KOPT-K1 (cell line): ENCODE measurements at regions not wholly inside any gene's neighbourhood (a gene's known extent, or its start where the extent isn't known, plus 50 kb on each side); places are given as distances from the start of the nearest gene placed in this dataset.
"Not testable (repeated sequence)": the region's sequence is repeated elsewhere in the genome, so short reads cannot be mapped to it uniquely, and the experiment has no call there.

Source experiments
- H3K27ac ChIP-seq: fragments of 200-600 bp; sonication (generic); 2 replicates; pipeline ENCODE4 v1.5.1; 2016; ENCODE audit warnings: antibody characterized with exemption, mild to moderate bottlenecking, low read depth, low read length; ENCODE audit not compliant: poor library complexity, severe bottlenecking
- H3K36me3 ChIP-seq: fragments of 200-600 bp; sonication (generic); 2 replicates; pipeline ENCODE4 v1.5.1; 2017; ENCODE audit warnings: antibody characterized with exemption, mild to moderate bottlenecking, low read length, moderate library complexity; ENCODE audit not compliant: insufficient read depth
- H3K9me3 ChIP-seq: fragments of 200-600 bp; sonication (generic); 2 replicates; pipeline ENCODE4 v1.5.1; 2017; ENCODE audit warnings: antibody characterized with exemption, low read length, mild to moderate bottlenecking; ENCODE audit not compliant: insufficient read depth, poor library complexity, severe bottlenecking

DNA sequence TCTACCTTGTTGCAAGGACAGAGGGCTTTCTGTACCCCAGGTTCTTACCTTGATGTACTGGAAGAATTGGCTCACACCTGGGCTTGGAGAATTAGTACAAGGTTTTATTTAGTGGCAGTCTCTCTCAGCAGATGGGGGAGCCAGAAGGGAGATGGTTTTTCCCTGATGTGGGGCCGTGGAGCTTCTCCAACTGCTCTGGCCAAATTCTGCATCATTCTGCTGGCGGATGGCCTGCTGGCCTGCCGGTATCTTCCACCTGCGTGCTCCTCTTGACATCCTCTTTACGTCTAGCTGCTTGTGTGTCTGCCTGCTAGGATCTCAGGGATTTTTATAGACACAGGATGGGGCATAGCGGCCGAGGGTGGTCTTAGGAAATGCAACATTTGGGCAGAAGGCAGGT, 426.7 kb downstream of the KCNJ18 start:
- H3K27ac ChIP-seq, H3K9me3 ChIP-seq, H3K36me3 ChIP-seq: not testable (repeated sequence)

DNA sequence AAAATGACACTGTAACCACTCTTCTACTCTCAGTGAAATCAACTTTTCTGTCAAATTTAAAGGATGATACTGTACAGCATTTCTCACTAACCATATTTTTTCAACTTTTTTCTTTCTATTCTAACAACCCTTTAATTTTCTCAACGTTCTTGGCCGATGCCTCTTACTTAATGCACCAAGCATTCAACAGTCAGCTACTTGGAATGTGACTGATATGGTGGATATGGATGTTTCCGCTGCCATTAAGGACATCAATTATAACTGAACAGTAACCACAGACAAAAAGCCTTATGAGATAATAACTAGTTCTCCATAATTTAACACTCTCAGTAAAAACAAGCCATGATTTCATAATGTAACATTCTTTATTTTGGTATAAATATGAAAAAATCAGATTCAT, 427.4 kb downstream of the KCNJ18 start:
- H3K36me3 ChIP-seq, H3K9me3 ChIP-seq, H3K27ac ChIP-seq: not testable (repeated sequence)

DNA sequence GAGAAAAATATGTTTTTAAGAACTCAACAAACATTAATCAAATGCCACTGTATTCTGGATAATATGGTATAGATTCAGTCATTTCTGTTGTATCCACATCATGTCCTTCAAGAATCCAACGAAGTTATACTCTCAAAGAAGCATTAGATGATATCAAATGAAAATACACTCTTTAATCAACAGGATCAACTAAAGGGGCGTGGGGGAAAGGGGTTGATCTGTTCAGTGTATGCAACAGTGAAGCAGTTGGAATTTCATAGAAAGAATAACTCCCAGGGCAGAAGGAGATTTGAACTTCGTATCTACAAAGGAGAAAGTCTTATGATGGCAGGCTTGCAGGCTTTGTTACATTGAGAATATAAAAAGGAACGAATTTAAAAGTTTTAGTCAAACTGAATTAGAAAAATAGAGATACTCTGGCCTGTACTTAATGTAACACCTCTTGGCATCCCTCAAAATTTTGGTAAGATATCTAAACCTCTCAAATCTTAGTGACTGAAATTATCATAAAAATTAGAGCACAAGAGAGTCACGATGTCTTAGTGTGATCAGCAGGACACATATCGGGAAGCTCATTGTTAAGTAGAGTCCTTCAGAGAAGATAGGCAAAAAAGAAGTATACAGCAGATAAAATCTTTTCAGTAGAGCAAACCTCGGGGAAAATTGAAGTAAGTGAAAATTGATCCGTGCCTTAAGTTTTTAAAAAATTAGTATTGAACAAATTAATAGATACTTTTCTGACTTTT, 431.4 kb downstream of the KCNJ18 start:
- Histone ChIP-seq H3K9me3 (peaks cover 3% of the 10 kb centered on the region), H3K36me3 (no peaks in the 10 kb centered on the region), H3K27ac (no peak overlapping the region)

DNA sequence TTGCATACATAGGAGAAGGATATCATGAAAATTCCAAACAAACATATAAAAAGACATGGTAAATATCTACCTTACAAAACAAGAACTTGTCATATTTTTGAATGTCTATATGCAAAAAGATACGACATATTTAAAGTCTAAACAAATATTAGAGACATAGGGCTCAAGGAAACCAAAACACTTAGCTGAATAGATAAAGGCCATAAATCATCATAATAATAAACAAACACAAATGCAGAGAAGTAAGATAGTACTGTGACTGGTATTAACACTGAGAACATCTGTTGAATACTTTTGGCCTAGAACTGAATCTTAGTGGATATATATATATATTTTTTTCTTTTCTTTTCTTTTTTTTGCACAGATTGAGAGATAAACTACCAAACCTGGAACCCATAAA, 435.8 kb downstream of the KCNJ18 start:
- H3K27ac ChIP-seq = no peak overlapping the region
- H3K9me3 ChIP-seq = peaks cover 9% of the 10 kb centered on the region
- H3K36me3 ChIP-seq = no peaks in the 10 kb centered on the region

DNA sequence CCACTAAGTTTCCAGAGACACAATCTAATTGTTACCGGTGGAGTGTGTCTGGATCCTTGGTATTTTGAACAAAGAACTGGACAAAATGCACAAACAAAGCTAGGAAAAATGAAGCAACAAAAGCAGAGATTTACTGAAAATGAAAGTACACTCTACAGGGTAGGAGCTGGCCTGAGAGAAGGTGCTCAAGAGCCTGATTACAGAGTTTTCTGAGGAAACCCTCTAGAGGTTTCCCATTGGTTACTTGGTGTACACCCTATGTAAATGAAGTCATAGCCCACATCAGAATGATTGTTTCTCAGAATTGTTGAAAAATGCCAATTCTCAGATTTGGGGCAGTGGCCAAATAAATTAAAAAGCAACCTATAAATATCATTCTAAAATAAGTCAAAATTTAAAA, 436.4 kb downstream of the KCNJ18 start:
- Histone ChIP-seq H3K36me3 (no peaks in the 10 kb centered on the region), H3K27ac (no peak overlapping the region), H3K9me3 (peaks cover 9% of the 10 kb centered on the region)

DNA sequence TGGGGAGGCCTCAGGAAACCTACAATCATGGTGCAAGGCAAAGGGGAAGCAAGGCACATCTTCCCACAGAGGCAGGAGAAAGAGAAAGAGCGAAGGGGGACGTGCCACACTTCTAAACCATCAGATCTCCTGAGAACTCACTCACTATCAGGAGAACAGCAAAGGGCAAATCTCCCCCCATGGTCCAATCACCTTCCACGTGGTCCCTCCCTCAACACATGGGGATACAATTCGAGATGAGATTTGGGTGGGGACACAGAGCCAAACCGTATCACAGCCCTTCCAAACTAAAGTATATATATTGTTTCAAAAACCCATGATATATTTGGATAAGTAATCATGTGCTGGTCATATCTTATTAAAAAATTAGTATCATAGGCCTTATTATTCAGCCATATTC, 437.6 kb downstream of the KCNJ18 start:
- H3K9me3 ChIP-seq, H3K27ac ChIP-seq, H3K36me3 ChIP-seq: not testable (repeated sequence)

DNA sequence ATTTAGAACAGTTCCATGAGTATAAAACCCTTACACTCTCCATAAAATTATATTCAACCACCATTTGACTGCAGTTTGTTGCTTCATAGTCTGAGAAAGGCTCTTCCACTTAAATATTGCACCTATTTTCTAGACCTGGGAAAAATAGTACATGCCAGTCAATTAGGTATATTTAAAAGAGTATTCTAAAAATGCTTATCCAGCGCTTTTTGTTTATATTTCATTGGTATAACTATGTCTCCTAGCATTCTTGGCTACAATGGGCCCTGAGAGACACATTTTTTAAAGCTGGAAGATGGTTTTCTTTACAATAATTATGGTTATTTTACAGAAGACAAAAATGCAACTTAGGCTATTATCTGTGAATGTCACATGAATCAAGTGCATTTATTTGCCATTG, 439.4 kb downstream of the KCNJ18 start:
- Histone ChIP-seq H3K27ac (no peak overlapping the region), H3K9me3 (peaks cover 9% of the 10 kb centered on the region), H3K36me3 (no peaks in the 10 kb centered on the region)

DNA sequence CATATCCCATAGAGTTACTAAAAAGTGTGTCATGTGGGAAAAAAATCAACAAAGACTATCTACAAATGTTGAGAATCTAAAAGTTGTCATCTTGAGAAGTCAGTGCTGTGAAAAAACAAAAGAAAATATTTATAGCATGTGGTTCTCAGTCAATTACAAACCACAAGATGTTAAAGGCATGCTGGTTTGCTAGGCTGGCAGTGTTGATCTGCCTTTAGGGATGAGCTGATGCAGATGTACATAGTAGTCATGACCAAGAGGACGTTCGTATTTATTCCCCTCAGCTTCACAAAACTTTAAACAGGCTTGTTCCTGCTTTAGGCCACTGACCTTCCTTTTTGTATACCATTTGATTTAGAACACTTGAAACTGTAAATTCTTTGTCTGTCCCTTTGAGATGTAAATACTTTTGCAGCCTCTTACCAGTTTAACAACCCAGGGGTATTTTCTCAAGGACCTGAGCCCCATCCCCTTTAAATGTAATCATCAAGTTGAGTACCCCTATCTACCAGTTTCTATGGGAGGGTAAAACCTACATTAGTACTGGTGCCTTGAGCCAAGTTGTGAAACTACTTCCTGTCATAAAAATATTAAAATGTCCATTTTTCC, 446.6 kb downstream of the KCNJ18 start:
- no peak overlapping the region for H3K27ac ChIP-seq
- H3K36me3 ChIP-seq = no peaks in the 10 kb centered on the region
- H3K9me3 ChIP-seq = no peaks in the 10 kb centered on the region

DNA sequence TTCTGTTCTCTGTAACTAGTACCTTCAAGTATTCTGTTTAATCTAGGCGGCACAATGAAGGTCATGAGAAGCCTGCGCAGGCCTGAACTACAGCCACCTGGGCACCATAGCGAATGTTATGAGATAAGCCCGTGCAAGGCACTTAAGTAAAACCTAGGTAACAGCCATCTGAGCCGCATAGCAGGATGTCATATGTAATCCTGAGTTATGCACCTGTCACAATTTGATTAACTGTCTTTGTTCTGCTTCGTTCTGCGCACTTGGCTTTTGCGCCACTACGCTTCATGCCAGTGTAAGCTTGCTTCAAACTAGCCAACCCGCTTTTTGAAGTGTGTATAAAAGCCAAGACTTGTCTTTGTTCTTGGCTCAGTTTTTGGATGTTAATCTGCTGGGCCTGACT, 449.8 kb downstream of the KCNJ18 start:
- Histone ChIP-seq H3K9me3 (peaks cover 5% of the 10 kb centered on the region), H3K27ac (no peak overlapping the region), H3K36me3 (no peaks in the 10 kb centered on the region)

DNA sequence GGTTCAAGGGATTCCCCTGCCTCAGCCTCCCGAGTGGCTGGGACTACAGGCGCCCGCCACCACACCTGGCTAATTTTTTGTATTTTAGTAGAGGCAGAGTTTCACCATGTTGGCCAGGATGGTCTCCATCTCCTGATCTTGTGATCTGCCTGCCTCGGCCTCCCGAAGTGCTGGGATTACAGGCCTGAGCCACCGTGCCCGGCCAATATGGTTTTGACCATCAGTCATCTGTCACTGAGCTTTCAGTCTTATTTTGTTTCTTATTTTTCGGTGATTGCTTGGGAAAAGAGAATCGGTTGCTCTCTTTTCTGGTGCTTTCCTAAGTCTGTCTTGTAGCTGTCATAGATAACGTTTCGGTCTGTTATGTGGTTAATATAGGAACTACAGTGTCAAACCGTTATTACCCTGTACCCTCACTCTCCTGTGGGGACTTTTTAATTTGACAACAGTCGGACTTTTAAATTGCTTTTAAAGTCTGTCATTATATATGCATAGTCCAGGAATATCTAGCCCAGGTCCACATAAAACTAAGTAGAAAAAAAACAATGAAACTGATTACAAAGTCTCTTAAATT, 453.4 kb downstream of the KCNJ18 start:
- H3K36me3 ChIP-seq = no peaks in the 10 kb centered on the region
- peaks cover 5% of the 10 kb centered on the region for H3K9me3 ChIP-seq
- no peak overlapping the region for H3K27ac ChIP-seq

DNA sequence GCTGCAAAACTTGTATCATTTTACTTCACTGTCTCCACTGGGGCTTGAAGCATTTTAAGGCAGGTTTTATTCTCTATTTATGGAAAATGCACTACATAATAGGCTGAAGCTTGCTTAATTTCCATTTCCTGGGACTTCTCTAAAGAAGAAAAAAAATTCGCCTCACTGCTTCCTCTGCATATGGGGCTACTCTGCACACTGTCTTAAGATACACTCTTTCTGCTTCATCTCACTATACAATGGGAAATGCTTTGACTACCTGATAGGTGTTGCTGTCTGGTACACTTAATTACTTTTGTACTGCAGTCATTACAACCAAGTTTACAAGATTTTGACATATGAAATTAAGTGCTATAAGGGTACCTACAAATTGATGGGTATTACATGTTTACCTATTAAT, 466.0 kb downstream of the KCNJ18 start:
- H3K9me3 ChIP-seq = no peaks in the 10 kb centered on the region
- H3K36me3 ChIP-seq = no peaks in the 10 kb centered on the region
- H3K27ac ChIP-seq = no peak overlapping the region

DNA sequence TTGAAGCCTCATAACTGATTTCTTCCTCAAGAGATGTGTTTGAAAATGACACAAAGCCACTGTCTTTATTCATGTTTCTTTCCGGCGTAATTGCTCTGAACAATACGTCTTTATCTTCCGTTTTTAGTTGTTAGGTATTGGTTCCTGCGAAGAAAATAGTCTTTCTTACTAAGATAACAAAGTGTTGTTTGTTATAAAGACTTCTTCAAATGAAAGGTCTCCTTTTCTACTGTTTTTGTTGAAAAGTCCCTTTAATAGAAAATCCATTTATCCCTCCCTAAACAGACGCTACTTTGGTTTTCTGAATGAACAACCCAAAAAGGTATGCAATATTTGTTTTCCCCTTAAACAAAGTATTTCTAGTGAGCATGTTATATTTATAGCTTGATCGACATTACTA, 469.1 kb downstream of the KCNJ18 start:
- Histone ChIP-seq H3K9me3 (no peaks in the 10 kb centered on the region), H3K36me3 (no peaks in the 10 kb centered on the region), H3K27ac (no peak overlapping the region)

DNA sequence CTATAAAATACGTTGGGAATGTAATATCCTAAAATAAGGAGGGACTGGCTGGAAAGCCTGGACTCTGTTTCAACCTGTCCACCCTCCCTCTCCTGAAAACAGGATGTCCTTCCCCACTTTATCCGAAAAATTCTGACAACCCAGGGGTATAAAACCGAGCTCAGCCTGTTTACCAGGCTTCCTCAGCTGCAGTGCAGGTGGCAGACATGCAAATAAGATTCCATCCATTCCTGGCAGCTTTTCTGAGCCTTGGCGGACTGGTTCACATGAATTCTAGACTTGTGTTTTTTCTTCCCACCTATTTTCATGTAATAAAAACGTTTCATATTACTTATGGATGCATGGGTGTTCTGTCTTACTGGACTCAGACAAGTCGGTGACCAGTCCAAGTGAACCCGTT, 479.3 kb downstream of the KCNJ18 start:
- Histone ChIP-seq H3K27ac (no peak overlapping the region), H3K36me3 (no peaks in the 10 kb centered on the region), H3K9me3 (peaks cover 10% of the 10 kb centered on the region)

DNA sequence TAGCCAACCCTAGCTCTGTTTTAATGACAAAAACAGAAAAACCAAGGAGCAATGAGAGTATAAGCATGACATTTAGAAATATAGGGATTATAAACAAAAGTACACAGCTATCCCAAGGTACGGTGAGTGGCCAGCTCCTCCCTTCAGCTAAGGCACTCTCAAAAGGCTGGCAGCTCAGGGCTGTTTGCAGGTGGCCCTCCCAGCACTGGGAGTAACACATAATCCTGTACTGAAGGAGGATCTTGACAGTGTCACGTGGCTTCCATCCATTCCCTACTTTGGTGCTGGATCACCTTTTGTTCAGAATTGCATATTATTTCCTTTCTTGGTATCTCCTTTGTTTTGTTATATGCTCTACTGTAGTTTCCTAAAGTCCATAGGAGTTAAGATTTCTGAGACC, 500.8 kb downstream of the KCNJ18 start:
- Histone ChIP-seq H3K36me3 (no peaks in the 10 kb centered on the region), H3K27ac (no peak overlapping the region), H3K9me3 (no peaks in the 10 kb centered on the region)

DNA sequence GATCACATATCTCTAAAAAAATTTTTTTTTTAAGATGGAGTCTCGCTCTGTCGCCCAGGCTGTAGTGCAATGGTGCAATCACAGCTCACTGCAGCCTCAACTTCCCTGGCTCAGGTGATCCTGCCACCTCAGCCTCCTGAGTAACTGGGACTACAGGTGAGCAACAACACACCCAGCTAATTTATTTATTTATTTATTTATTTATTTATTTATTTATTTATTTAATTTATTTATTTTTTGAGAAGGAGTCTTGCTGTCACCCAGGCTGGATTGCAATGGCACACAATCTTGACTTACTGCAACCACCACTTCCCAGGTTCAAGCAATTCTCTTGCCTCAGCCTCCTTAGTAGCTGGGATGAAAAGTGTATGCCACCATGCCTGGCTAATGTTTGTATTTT, 507.9 kb downstream of the KCNJ18 start:
- H3K27ac ChIP-seq, H3K36me3 ChIP-seq: not testable (repeated sequence)
- peaks cover 15% of the 10 kb centered on the region for H3K9me3 ChIP-seq

DNA sequence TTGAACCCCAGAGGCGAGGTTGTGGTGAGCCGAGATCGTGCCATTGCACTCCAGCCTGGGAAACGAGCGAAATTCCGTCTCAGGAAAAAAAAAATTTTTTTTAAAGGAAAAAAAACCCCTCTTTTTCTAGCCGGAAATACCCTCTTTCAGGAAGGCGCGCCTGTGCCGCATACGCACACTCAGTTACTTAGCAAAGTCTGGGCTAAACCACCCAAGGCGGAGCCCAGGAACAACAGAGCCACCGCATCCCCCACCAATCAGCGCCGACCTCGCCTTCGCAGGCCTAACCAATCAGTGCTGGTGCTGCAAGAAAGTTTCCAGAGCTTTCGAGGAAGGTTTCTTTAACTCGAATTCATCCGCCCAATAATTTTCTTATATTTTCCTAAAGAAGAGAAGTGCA, 510.4 kb downstream of the KCNJ18 start:
- Histone ChIP-seq H3K27ac (no peak overlapping the region), H3K9me3 (peaks cover 15% of the 10 kb centered on the region), H3K36me3 (no peaks in the 10 kb centered on the region)
